ENCODE measurements at regions not wholly inside any gene's neighbourhood (a gene's known extent, or its start where the extent isn't known, plus 50 kb on each side); places are given as distances from the start of the nearest gene placed in this dataset.

DNA sequence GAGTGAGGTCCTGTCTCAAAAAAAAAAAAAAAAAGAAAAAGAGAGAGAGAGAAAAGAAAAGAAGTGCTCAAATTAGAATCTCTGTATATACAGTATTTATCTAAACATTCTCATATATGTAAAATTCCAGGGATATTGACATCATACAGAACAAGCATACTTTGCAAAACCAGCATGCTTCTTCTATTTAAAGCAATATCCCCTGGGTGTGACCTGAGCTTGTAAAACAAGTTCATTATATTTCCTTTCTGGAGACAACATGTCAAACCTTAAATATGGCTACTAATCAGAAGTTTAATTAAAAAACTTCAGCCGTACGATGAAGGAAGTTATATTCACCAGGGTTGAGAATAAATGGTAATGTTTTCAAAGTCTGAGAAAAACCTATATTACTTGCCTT lies 175.8 kb upstream of the HMGA2 start:
- POLR2A ChIA-PET = no interaction called here
- intact Hi-C loops (cut with DNase I, micrococcal nuclease) = no loop called here
- Histone ChIP-seq H3K4me1 (ENCODE audit: insufficient read depth, low read length) (no peaks in the 10 kb centered on the region), H3K27ac (ENCODE audit: low read depth in 1 of 2, low read length in 2 of 2) (no peak overlapping the region), H3K4me3 (ENCODE audit: low read length) (no peak overlapping the region), H3K9me3 (ENCODE audit: control insufficient read depth in 1 of 2, insufficient read depth in 1 of 2, low read length in 2 of 2) (peaks cover 0 to 3% of the 10 kb centered on the region in 2 experiments), H3K27me3 (ENCODE audit: control insufficient read depth in 1 of 2, insufficient read depth in 2 of 2, low read length in 2 of 2) (peaks cover 0 to 4% of the 10 kb centered on the region in 2 experiments), H3K36me3 (ENCODE audit: insufficient read depth, low read length) (no peaks in the 10 kb centered on the region)
- Mint-ChIP-seq H3K27me3 (peaks cover 5% of the 10 kb centered on the region), H3K4me3 (no peak overlapping the region), H3K4me1 (ENCODE audit: low read depth) (no peaks in the 10 kb centered on the region), H3K9me3 (no peaks in the 10 kb centered on the region), H3K36me3 (ENCODE audit: low read depth) (no peaks in the 10 kb centered on the region), H3K27ac (no peak overlapping the region)
- CTCF ChIA-PET = no interaction called here
- TF ChIP-seq, protein P1, sequence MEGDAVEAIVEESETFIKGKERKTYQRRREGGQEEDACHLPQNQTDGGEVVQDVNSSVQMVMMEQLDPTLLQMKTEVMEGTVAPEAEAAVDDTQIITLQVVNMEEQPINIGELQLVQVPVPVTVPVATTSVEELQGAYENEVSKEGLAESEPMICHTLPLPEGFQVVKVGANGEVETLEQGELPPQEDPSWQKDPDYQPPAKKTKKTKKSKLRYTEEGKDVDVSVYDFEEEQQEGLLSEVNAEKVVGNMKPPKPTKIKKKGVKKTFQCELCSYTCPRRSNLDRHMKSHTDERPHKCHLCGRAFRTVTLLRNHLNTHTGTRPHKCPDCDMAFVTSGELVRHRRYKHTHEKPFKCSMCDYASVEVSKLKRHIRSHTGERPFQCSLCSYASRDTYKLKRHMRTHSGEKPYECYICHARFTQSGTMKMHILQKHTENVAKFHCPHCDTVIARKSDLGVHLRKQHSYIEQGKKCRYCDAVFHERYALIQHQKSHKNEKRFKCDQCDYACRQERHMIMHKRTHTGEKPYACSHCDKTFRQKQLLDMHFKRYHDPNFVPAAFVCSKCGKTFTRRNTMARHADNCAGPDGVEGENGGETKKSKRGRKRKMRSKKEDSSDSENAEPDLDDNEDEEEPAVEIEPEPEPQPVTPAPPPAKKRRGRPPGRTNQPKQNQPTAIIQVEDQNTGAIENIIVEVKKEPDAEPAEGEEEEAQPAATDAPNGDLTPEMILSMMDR (IDR thresholded peaks at IDR 0.05) = no peak
- ATAC-seq (ENCODE audit: poor library complexity) (no peak), DNase-seq (no peak)

- no peak overlapping the region for H3K4me3 ChIP-seq (ENCODE audit: low read length)
- H3K9me3 ChIP-seq (ENCODE audit: control insufficient read depth in 1 of 2, insufficient read depth in 1 of 2, low read length in 2 of 2) = peaks cover 0 to 3% of the 10 kb centered on the region in 2 experiments
- ATAC-seq (ENCODE audit: poor library complexity) = no peak
- Mint-ChIP-seq H3K36me3 (ENCODE audit: low read depth) (no peaks in the 10 kb centered on the region), H3K27ac (no peak overlapping the region), H3K27me3 (peaks cover 5% of the 10 kb centered on the region), H3K4me1 (ENCODE audit: low read depth) (no peaks in the 10 kb centered on the region), H3K9me3 (no peaks in the 10 kb centered on the region), H3K4me3 (no peak overlapping the region)
- CTCF ChIA-PET = no interaction called here
- H3K27ac ChIP-seq (ENCODE audit: low read depth in 1 of 2, low read length in 2 of 2) = no peak overlapping the region
- no peaks in the 10 kb centered on the region for H3K4me1 ChIP-seq (ENCODE audit: insufficient read depth, low read length)
- no peak for DNase-seq
- intact Hi-C loops (cut with DNase I, micrococcal nuclease) = no loop called here
- peaks cover 0 to 4% of the 10 kb centered on the region in 2 experiments for H3K27me3 ChIP-seq (ENCODE audit: control insufficient read depth in 1 of 2, insufficient read depth in 2 of 2, low read length in 2 of 2)
- POLR2A ChIA-PET = no interaction called here
- TF ChIP-seq, protein P1 (IDR thresholded peaks at IDR 0.05) = no peak
- H3K36me3 ChIP-seq (ENCODE audit: insufficient read depth, low read length) = no peaks in the 10 kb centered on the region
Observed at GRCh38 chr12:65649126-65649525, 175.2 kb upstream of the HMGA2 start.

- ATAC-seq (ENCODE audit: poor library complexity) (no peak), DNase-seq (no peak)
- no peak overlapping the region for H3K4me3 ChIP-seq (ENCODE audit: low read length)
- H3K27ac ChIP-seq (ENCODE audit: low read depth in 1 of 2, low read length in 2 of 2) = no peak overlapping the region
- Mint-ChIP-seq H3K4me3 (no peak overlapping the region), H3K27ac (no peak overlapping the region), H3K36me3 (ENCODE audit: low read depth) (no peaks in the 10 kb centered on the region), H3K9me3 (no peaks in the 10 kb centered on the region), H3K4me1 (ENCODE audit: low read depth) (no peaks in the 10 kb centered on the region), H3K27me3 (peaks cover 10% of the 10 kb centered on the region)
- TF ChIP-seq, protein P1 (IDR thresholded peaks at IDR 0.05) = no peak
- no peaks in the 10 kb centered on the region for H3K4me1 ChIP-seq (ENCODE audit: insufficient read depth, low read length)
- H3K9me3 ChIP-seq (ENCODE audit: control insufficient read depth in 1 of 2, insufficient read depth in 1 of 2, low read length in 2 of 2) = peaks cover 0 to 7% of the 10 kb centered on the region in 2 experiments
- H3K27me3 ChIP-seq (ENCODE audit: control insufficient read depth in 1 of 2, insufficient read depth in 2 of 2, low read length in 2 of 2) = peaks cover 0 to 4% of the 10 kb centered on the region in 2 experiments
- ChIA-PET CTCF (no interaction called here), POLR2A (no interaction called here)
- intact Hi-C loops (cut with DNase I, micrococcal nuclease) = no loop called here
- H3K36me3 ChIP-seq (ENCODE audit: insufficient read depth, low read length) = no peaks in the 10 kb centered on the region
Observed at GRCh38 chr12:65651060-65651459, 173.2 kb upstream of the HMGA2 start.
